ENCODE measurements at regions not wholly inside any gene's neighbourhood (a gene's known extent, or its start where the extent isn't known, plus 50 kb on each side); places are given as distances from the start of the nearest gene placed in this dataset.

DNA sequence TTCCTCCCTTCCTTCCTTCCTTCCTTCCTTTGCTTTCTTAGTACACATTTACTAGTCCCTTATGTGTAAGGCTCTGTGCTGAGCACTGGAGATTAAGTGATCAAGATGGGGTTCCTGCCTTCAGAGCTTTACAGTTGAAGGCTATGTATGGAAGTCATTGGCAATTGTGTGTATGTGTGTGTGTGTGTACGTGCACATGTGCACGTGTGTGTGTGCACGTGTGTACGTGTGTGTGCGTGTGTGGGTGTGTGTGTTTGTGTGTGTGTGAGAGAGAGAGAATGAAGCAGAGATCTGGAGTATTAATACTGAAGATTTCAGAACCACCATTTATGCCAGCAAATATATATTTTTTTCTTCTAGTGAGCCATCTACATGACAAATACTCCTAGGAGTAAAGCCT is 184.9 kb upstream of the NFIB start:
- Histone ChIP-seq H3K36me3 (ENCODE audit: control insufficient read depth, insufficient read depth, low read length) (no peaks in the 10 kb centered on the region), H2AFZ (ENCODE audit: low read depth, low read length) (no peak overlapping the region), H3K79me2 (ENCODE audit: control insufficient read depth, insufficient read depth, low read length) (no peaks in the 10 kb centered on the region), H3K4me2 (ENCODE audit: insufficient read depth, low read length) (no peak overlapping the region), H3K9me1 (ENCODE audit: control insufficient read depth, insufficient read depth, low read length) (no peaks in the 10 kb centered on the region), H3K27me3 (ENCODE audit: control insufficient read depth in 2 of 2, insufficient read depth in 2 of 2, low read length in 2 of 2) (no peaks in the 10 kb centered on the region), H3K9ac (ENCODE audit: insufficient read depth in 1 of 2, low read depth in 2 of 2, low read length in 2 of 2) (no peak overlapping the region), H3K9me3 (replicated peaks; ENCODE audit: control insufficient read depth, insufficient read depth, low read depth, low read length) (no peaks in the 10 kb centered on the region), H4K20me1 (replicated peaks; ENCODE audit: control insufficient read depth, insufficient read depth, low read length) (no peaks in the 10 kb centered on the region), H3K4me3 (no peak overlapping the region), H3K27ac (ENCODE audit: extremely low read depth, low read depth, low read length) (no peak overlapping the region), H3K4me1 (replicated peaks in 1 of 2; ENCODE audit: control insufficient read depth in 2 of 2, insufficient read depth in 2 of 2, low read length in 2 of 2) (no peaks in the 10 kb centered on the region; a peak in 1 of 5 replicates)
- no TSS peak for BruUV-seq (replicated peaks)
- DNase-seq (ENCODE audit: extremely low read depth in 1 of 4, low spot score in 3 of 4) = no peak
- in situ Hi-C loops (cut with MboI) = no loop called here
- WGBS (ENCODE audit: insufficient coverage, low coverage, missing lambda C conversion rate) = 39% methylated on average over 5 of the region's 5 CpGs
- ATAC-seq = no peak
- TF ChIP-seq MED1 (CRISPR knock-in tag; IDR thresholded peaks at IDR 0.05; ENCODE audit: borderline replicate concordance) (no peak), KDM1A (IDR thresholded peaks at IDR 0.05) (peak in 1 of 2 experiments; percentile 64; a peak in 1 of 4 replicates)
- FAIRE-seq = no peak
- intact Hi-C loops (cut with micrococcal nuclease) = no loop called here
- ChIA-PET CTCF (ENCODE audit: low intra/inter-chr PET ratio) (interaction anchor here (0.6 kb wide), 1 partner anchor 1234 kb away, joined by 3 read pairs; no protein-coding TSS in a partner anchor), POLR2A (no interaction called here)

DNA sequence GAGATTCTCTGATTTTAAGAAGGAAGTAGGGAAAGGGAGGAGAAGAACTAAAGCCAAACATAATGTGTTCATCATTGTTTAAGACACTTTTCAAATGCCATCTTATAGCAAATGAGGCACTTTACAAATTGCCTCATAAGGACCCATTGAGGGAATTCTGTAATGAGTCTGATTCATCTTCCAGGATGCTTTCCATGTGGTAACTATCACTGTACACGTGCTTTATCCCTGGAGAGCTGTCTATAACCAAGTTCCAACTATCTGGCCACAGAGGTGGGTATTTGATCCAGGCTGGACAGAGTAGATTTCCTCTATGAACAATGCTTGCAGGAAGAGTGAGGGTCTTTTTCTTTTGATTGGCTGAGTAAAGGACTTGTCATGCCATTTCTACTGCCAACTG is 183.5 kb upstream of the NFIB start:
- DNase-seq (ENCODE audit: extremely low read depth in 1 of 4, low spot score in 3 of 4) (no peak), ATAC-seq (no peak), FAIRE-seq (no peak)
- no peak overlapping the region for H3K4me2 ChIP-seq (ENCODE audit: insufficient read depth, low read length)
- no peak overlapping the region for H3K4me3 ChIP-seq
- no peak overlapping the region for H3K27ac ChIP-seq (ENCODE audit: extremely low read depth, low read depth, low read length)
- H4K20me1 ChIP-seq (replicated peaks; ENCODE audit: control insufficient read depth, insufficient read depth, low read length) = no peaks in the 10 kb centered on the region
- BruUV-seq (replicated peaks) = no TSS peak
- no peaks in the 10 kb centered on the region for H3K9me1 ChIP-seq (ENCODE audit: control insufficient read depth, insufficient read depth, low read length)
- intact Hi-C loops (cut with micrococcal nuclease) = no loop called here
- ChIA-PET POLR2A (interaction anchor here (0.5 kb wide), 1 partner anchor 1497 kb away, joined by 3 read pairs; no protein-coding TSS in a partner anchor), CTCF (ENCODE audit: low intra/inter-chr PET ratio) (no interaction called here)
- no peaks in the 10 kb centered on the region for H3K9me3 ChIP-seq (replicated peaks; ENCODE audit: control insufficient read depth, insufficient read depth, low read depth, low read length)
- 21% methylated on average over 1 of the region's 1 CpG for WGBS (ENCODE audit: insufficient coverage, low coverage, missing lambda C conversion rate)
- no peak overlapping the region for H2AFZ ChIP-seq (ENCODE audit: low read depth, low read length)
- TF ChIP-seq L3MBTL2 (IDR thresholded peaks at IDR 0.05) = no peak
- TF ChIP-seq CC2D1A (IDR thresholded peaks at IDR 0.05) = no peak
- H3K9ac ChIP-seq (ENCODE audit: insufficient read depth in 1 of 2, low read depth in 2 of 2, low read length in 2 of 2) = no peak overlapping the region
- no peaks in the 10 kb centered on the region for H3K27me3 ChIP-seq (ENCODE audit: control insufficient read depth in 2 of 2, insufficient read depth in 2 of 2, low read length in 2 of 2)
- no peaks in the 10 kb centered on the region for H3K79me2 ChIP-seq (ENCODE audit: control insufficient read depth, insufficient read depth, low read length)
- in situ Hi-C loops (cut with MboI) = no loop called here
- no peaks in the 10 kb centered on the region for H3K36me3 ChIP-seq (ENCODE audit: control insufficient read depth, insufficient read depth, low read length)
- H3K4me1 ChIP-seq (replicated peaks in 1 of 2; ENCODE audit: control insufficient read depth in 2 of 2, insufficient read depth in 2 of 2, low read length in 2 of 2) = no peaks in the 10 kb centered on the region; a peak in 1 of 5 replicates

Measured in K562 (cell line).